Parathyroid adenoma (tissue), 2 donors: ENCODE measurements at regions not wholly inside any gene's neighbourhood (a gene's known extent, or its start where the extent isn't known, plus 50 kb on each side); places are given as distances from the start of the nearest gene placed in this dataset.

Experiments
- H2AFZ ChIP-seq: fragments of 300-600 bp; sonication (generic); one replicate; pipeline ENCODE4 v1.7.0; 2017; ENCODE audit warnings: antibody characterized with exemption, mild to moderate bottlenecking
- H3K27ac ChIP-seq: fragments of 300-600 bp; sonication (generic); one replicate; pipeline ENCODE4 v1.7.0; 2017
- H3K27me3 ChIP-seq: fragments of 300-600 bp; sonication (generic); one replicate; pipeline ENCODE4 v1.7.0; 2017; ENCODE audit warnings: low read length; ENCODE audit not compliant: control insufficient read depth, insufficient read depth
- H3K36me3 ChIP-seq: fragments of 300-600 bp; sonication (generic); one replicate; pipeline ENCODE4 v1.7.0; 2017; ENCODE audit warnings: low read length; ENCODE audit not compliant: control insufficient read depth, insufficient read depth
- H3K4me1 ChIP-seq: fragments of 300-600 bp; sonication (generic); one replicate; pipeline ENCODE4 v1.7.0; 2017; ENCODE audit warnings: control low read depth
- H3K4me2 ChIP-seq: fragments of 300-600 bp; sonication (generic); one replicate; pipeline ENCODE4 v1.7.0; 2017; ENCODE audit warnings: low read length
- H3K4me3 ChIP-seq: fragments of 300-600 bp; sonication (generic); one replicate; pipeline ENCODE4 v1.7.0; 2017; ENCODE audit warnings: low read depth, low read length
- H3K79me2 ChIP-seq: fragments of 300-600 bp; sonication (generic); one replicate; pipeline ENCODE4 v1.7.0; 2017; ENCODE audit warnings: control low read depth
- H3K9ac ChIP-seq: fragments of 300-600 bp; sonication (generic); one replicate; pipeline ENCODE4 v1.7.0; 2017; ENCODE audit warnings: mild to moderate bottlenecking
- H3K9me3 ChIP-seq: fragments of 300-600 bp; sonication (generic); one replicate; pipeline ENCODE4 v1.7.0; 2017; ENCODE audit warnings: low read length; ENCODE audit not compliant: control insufficient read depth
- CTCF ChIP-seq: fragments of 300-600 bp; sonication (generic); IDR thresholded peaks from one replicate; pipeline ENCODE4 v1.7.0; 2017; ENCODE audit warnings: antibody characterized with exemption, mild to moderate bottlenecking
- donor health status: primary hyperparathyroidism.

GRCh38 chr10:10803278-10803677 is 214.4 kb upstream of the CELF2 start:
- Histone ChIP-seq H3K79me2 (no peaks in the 10 kb centered on the region), H3K4me2 (no peak overlapping the region), H3K27ac (no peak overlapping the region), H3K4me3 (no peak overlapping the region), H3K27me3 (no peaks in the 10 kb centered on the region), H3K4me1 (no peaks in the 10 kb centered on the region), H3K9ac (no peak overlapping the region), H3K9me3 (no peaks in the 10 kb centered on the region), H2AFZ (no peak overlapping the region), H3K36me3 (no peaks in the 10 kb centered on the region)
- no peak for TF ChIP-seq CTCF

GRCh38 chr10:10804061-10804460 is 213.6 kb upstream of the CELF2 start:
- H3K27ac ChIP-seq: no peak overlapping the region
- H3K79me2 ChIP-seq: no peaks in the 10 kb centered on the region
- H3K27me3 ChIP-seq: no peaks in the 10 kb centered on the region
- no peak overlapping the region for H2AFZ ChIP-seq
- no peak for TF ChIP-seq CTCF
- no peaks in the 10 kb centered on the region for H3K36me3 ChIP-seq
- no peaks in the 10 kb centered on the region for H3K9me3 ChIP-seq
- no peaks in the 10 kb centered on the region for H3K4me1 ChIP-seq
- H3K4me3 ChIP-seq: no peak overlapping the region
- H3K4me2 ChIP-seq: no peak overlapping the region
- H3K9ac ChIP-seq: no peak overlapping the region

- H3K9ac ChIP-seq: no peak overlapping the region
Measured at GRCh38 chr10:10804998-10805740, 212.5 kb upstream of the CELF2 start.

GRCh38 chr10:10807106-10807505 is 210.6 kb upstream of the CELF2 start:
- Histone ChIP-seq H3K27ac (no peak overlapping the region), H3K4me3 (no peak overlapping the region), H3K4me1 (no peaks in the 10 kb centered on the region), H3K36me3 (no peaks in the 10 kb centered on the region), H3K27me3 (no peaks in the 10 kb centered on the region), H2AFZ (no peak overlapping the region), H3K79me2 (no peaks in the 10 kb centered on the region), H3K9me3 (no peaks in the 10 kb centered on the region), H3K9ac (no peak overlapping the region), H3K4me2 (no peak overlapping the region)
- no peak for TF ChIP-seq CTCF

More at GRCh38 chr10:10804998-10805740, 212.5 kb upstream of the CELF2 start:
- H3K27ac ChIP-seq: no peak overlapping the region
- no peak overlapping the region for H2AFZ ChIP-seq
- no peaks in the 10 kb centered on the region for H3K4me1 ChIP-seq
- H3K36me3 ChIP-seq: no peaks in the 10 kb centered on the region
- no peak overlapping the region for H3K4me3 ChIP-seq
- no peaks in the 10 kb centered on the region for H3K79me2 ChIP-seq
- no peak for TF ChIP-seq CTCF
- H3K27me3 ChIP-seq: no peaks in the 10 kb centered on the region
- H3K9me3 ChIP-seq: no peaks in the 10 kb centered on the region
- no peak overlapping the region for H3K4me2 ChIP-seq

GRCh38 chr10:10811562-10811961 is 206.1 kb upstream of the CELF2 start:
- no peak for TF ChIP-seq CTCF
- H3K4me3 ChIP-seq: no peak overlapping the region

More at GRCh38 chr10:10811562-10811961, 206.1 kb upstream of the CELF2 start:
- Histone ChIP-seq H3K4me1 (no peaks in the 10 kb centered on the region), H3K9ac (no peak overlapping the region), H3K79me2 (no peaks in the 10 kb centered on the region), H3K4me2 (no peak overlapping the region), H3K9me3 (no peaks in the 10 kb centered on the region), H2AFZ (no peak overlapping the region), H3K27ac (no peak overlapping the region), H3K27me3 (no peaks in the 10 kb centered on the region), H3K36me3 (no peaks in the 10 kb centered on the region)
